HG02973 (cell line): ENCODE measurements at regions not wholly inside any gene's neighbourhood (a gene's known extent, or its start where the extent isn't known, plus 50 kb on each side); places are given as distances from the start of the nearest gene placed in this dataset.

Source experiments
- ATAC-seq: cut with Tn5 transposase; IDR thresholded peaks from one replicate; pipeline ENCODE4 v1.9.1; 2021; ENCODE audit warnings: moderate library complexity; ENCODE audit not compliant: unreplicated experiment

DNA sequence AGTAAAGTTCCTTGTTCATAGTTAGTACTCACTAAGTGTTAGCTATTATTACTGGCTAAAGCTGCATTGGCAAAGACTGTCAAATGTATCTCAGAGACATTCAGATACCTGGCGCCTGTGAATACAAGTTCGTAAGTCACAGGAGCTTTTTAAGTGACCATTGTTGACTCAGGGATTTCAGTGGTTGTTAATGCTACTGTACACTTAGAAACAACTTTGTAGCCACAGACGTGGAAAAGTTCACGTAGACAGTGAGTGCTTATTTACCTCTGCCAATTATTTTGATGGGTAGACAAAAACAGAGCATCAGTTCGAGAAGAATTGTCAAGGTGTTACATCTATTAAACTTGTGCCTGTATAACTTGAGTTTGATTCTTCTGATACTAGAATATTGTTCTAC is 59.1 kb upstream of the RRP15 start:
- no peak for ATAC-seq
